NCI-H2029 treated with DMSO at 0.1 percent for 48 hours (cell line): ENCODE measurements at regions not wholly inside any gene's neighbourhood (a gene's known extent, or its start where the extent isn't known, plus 50 kb on each side); places are given as distances from the start of the nearest gene placed in this dataset.

ENCODE experiments used
- DNase-seq: peaks from one replicate; lab custom pipeline; 2025; lab: John Stamatoyannopoulos, UW

DNA sequence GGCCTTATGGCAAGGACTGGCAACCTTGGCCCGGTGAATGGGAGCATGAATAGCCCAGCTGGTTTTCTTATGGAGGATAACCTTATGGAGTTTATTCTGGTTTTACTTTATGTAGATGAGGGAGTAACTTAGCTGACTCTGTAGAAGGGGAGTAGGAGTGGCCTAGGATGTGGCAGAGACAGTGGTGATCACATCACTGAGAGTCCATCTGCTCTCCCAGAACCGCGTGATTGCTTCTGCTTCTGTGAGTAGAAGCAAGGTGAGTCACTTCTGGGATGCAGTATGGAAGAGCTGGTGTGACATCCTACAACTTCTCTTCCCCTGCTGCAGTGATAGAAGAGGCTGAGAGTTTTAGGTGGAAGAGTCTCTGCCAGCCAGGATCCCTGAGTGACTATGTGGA lies 129.2 kb downstream of the RPS24 start:
- DNase-seq: no peak

GRCh38 chr10:78164702-78165101 lies 131.0 kb downstream of the RPS24 start:
- DNase-seq: no peak

DNA sequence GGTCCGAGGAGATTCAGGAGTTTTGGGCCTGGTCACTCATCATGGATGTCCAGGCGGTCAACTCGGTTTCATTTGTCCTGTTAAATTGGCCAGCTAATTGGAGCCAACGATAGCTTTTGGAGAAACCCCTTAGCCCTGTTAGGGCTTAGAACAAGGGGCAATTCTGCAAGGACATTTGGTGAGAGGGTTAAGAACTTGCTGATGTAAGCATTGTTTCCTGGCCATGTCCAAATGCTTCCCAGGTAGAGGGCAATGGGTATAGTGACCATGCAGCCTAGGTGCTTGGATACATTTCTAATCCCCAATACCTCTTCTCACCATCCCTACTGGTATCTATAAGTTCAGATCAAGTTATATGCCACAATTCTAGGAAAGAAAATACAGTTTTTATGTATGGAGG lies 131.5 kb downstream of the RPS24 start:
- no peak for DNase-seq

DNA sequence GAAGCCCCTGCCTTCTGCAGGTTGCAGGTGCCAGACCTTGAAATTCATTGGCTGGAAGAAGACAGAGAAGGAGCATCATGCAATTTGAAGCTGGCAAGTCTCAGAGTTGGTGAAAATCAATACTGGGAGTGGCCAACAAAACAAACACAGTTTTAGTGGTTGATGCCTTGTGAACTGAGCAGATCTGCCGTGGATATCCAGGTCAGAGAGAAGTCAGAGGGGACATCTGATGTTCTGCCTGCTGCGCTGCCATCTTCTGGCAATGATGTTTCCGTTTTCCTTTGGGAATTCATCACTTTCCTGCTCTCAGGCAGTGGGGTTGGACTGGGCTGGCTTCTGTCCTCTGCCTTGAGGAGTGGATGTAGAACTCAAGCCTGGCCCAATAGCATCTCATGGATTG lies 132.0 kb downstream of the RPS24 start:
- no peak for DNase-seq

DNA sequence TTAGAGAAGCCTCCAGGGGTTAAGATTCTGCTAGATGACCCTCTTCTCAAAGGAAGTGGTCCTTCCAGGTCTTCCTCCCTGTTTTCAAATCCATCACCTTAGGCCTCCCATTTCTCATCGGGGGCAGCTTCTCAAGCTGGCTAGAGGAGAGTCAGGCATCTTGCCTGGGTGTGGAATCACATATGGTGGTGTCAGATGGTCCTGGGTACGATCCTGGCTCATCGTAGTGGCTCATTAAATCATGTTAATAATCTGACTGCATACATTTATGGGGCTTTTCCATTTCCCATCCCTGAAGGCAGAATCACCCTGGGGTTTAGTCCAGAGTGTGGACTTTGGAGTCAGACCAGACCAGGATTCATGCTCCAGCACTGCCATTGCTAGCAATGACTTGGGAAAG lies 132.6 kb downstream of the RPS24 start:
- no peak for DNase-seq

GRCh38 chr10:78169214-78169613 lies 135.6 kb downstream of the RPS24 start:
- no peak for DNase-seq

- no peak for DNase-seq
Observed at GRCh38 chr10:78170026-78170475, 136.4 kb downstream of the RPS24 start.

- DNase-seq: no peak
Observed at GRCh38 chr10:78171633-78172400, 138.2 kb downstream of the RPS24 start.

- DNase-seq: peak; percentile 11
Observed at GRCh38 chr10:78173360-78174015, 139.8 kb downstream of the RPS24 start.

GRCh38 chr10:78175444-78176015 lies 141.9 kb downstream of the RPS24 start:
- DNase-seq: no peak

DNA sequence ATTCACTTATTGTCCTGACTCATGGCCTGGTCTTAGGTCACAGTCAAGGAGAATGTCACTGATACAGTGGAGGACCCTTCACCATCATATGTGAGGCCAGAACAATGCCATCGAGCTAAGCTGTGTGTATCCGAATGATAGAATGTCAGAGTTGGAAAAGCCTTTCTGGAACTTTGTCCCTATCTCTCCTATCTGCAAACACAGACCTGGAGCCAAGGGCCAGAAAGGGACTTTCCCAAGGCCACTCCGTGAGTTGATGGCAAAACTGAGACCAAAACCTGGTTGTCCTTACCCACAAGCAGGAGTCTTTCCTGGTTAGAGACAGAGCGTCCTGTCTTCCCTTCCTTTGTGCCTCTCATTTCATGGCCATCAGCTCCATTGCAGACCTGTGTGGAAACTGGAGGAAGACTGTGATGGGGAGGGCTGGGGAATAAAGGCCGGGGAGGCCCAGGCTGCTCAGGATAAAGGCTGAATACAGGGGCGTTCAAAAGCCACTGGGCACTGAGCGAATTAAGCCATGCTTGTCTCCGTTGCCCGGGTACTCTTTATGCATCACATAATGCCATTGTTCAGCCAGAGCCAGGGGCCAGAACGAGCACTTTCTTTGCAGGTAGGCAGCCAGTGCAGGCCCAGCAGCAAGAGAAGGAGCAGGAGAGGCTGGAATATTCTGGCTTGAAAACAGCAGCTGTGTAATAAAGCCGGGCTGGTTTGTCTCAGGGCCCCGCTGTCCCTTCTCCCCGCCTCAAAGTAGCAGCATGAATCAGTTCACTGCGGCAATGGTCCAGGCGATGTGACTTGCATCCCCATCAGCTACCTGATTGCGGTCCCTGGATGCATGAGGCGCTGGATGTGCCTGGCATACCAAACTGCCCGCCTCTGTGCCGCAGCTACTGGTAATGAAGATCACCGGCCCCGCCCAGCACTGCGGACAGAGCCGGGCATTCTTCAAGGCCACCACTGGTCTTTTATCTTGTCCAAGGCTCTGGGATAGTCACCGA lies 143.0 kb downstream of the RPS24 start:
- DNase-seq: no peak

DNA sequence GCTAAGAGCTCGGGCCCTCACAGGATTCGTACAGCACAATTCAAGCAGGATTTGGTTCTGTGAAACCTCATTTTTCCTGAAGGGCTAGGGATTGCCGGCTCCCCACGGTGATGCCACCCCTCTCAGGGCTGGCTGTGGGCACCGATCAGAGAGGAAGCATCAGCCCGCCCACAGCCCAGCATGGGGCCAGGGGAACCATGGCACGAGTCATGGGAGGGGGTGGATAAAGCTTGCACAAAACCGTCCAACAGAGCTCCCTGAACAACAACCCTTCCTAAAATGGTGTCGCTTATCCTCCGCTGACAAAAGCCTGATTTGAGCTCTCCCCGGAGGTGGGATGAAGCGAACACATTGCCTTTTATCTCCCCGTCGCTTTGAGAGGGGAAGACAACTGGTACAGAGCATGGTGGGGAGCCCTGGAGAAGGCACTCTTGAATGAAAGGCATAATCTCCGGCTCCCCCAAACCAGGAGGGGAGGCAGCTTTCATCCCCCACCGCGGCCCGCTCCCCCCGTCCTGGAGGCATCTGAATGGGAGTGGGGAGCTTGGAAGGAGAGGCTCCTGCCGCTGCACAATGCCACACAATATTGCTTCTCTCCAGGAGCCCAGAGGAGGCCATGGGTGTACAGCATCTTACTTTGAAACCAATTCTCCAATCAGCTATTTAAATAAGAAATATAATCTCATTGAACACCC lies 144.0 kb downstream of the RPS24 start:
- no peak for DNase-seq

DNA sequence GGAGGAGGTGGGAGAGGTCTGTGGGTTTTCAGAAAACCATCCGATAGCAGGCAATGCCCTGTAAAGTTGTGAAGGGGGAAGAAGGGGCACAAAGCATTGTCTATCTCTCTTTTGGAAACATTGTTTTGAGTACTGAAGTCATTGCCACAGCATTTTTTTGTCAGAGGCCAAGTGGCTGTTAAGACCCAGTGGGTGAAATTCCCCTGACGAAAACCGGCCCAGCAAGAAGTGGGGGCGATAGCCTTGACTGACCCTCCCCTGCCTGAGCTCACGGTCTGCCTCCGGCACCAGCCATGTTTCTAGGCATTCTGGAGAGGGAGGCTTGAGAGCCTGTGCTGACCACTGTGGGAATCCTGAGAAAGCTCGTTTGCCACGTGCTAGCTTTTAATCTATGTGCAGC lies 144.7 kb downstream of the RPS24 start:
- DNase-seq: no peak

DNA sequence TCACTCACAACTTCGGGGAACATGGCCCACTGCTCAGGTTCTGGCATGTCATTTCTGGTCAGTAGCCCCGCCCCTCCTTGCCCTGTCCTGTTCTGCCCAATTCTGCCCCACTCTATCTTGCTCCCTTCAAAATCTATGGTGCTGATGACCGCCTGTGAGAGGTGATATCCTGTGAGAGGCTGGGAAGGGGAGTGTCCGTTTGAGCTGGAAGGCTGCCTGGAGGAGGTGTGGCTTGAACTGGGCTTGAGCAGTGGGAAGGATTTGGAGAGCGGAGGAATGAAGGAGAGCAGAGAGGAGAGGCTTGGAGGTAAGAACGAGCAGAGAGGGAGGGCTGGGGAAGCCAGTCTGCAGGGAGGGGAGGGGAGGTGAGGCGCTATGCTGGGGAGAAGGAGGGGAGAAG lies 145.3 kb downstream of the RPS24 start:
- DNase-seq: peak; percentile 28

DNA sequence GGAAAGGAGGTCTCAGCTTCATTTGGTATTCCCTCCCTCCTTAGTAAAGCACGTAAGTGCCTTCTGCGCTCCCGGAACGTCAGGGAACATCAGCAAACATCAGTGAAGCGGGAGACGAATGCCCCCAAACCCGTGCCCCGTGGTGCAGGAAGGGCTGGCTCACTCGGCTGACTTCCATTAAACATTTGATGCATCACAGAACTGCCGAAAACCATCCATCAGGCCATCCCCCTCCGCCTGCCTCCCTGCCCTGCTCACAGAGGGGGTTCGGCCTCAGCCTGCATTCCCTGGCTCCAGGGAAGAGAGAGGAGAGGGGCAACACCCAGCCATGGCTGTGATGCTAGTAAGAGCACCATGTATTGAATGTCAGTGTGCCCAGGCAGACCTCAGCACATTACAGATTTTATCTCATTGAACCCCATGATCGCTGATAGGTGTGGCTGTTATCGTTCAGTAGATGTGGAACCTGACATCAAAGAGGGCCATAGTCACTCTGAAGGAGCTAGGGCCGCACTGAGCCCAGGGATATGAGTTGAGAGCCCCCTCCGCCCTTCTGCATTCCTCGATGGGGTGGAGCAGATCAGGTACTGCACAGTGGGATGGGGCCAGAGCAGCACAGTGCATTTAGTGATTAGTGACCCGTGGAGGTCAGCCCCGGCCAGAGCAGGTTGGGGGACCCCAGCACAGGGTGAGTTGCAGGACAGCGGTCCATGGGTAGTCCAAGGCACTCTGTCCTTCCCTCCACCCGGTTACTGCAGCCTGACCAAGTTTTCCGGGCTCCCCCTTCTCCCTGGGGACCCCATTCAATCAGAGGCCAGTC lies 146.4 kb downstream of the RPS24 start:
- DNase-seq: no peak

GRCh38 chr10:78181381-78182055 lies 147.9 kb downstream of the RPS24 start:
- DNase-seq: no peak

DNA sequence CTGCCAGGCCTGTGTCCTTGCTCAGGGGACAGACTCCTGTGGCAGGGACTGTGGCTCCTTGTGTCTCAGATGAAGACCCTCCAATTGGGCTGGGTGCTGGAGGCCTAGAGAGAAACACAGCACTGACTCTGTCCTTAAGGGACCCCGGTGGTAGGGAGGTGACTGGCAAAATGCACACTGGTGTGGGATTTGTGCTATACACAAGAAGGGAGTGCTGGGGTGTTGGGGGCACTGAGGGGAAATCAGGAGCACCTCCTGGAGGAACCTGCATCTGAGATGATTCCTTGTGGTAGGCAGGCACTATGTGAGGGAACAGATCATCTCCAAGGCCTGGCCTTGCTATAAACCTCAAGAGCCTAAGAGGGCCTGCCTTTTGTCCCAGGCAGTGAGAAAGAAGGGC lies 149.2 kb downstream of the RPS24 start:
- DNase-seq: no peak

DNA sequence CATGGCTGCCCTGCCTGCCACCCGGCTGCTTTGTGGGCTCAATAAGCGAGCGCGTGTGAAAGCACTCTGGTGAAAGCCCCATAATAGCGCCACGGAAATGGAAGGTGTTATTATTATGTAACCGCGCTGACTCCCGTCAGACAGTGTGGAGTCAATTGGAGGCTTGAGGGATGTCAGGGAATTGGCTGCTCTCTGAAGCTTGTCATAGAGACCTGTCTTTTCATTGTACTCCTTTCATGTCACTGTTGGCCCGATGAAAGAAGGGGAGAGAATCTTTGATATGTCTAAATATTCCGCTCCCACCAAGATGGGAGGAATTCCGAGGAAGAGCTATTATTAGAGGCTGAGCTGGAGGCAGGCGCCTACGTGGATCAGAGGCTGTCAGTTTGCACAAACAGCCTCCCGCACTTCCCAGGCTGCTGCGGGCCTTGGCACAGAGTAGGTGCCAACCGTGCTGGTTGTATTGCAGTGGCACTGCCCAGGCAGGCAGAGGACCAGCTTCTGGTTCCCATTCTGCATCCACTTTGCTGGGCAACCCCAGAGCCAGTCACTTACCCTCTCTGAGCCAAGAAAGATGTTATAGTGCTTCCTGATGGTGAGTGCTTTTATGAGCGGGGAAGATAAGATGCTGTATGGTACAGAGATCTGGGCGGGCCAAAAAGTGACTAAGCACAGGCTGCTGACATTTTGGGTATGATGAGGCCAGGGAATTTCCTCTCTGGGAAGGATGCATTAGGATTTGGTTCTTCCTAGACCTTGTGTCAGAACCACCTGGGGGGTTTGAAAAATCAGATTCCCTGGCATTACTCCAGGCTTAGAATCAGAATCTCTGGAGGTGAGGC lies 151.4 kb downstream of the RPS24 start:
- DNase-seq: no peak

DNA sequence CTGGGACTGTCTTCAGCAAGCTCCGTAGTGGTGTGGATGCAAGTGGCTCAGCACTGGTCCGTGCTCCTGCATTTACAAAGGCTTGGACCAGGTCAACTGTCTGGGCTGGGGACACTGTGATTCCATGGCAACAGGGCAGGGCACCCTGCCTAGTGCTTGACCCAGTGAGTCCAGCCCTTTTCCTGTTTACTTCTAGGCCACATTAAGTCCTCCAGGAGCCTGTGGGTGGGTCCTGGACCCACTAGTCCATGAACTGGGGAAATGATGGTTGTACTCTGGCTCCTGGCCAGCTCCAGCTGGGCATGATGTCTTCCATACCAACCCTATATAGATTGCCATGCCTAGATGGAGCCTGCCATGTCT lies 152.0 kb downstream of the RPS24 start:
- no peak for DNase-seq
